ENCODE measurements at regions not wholly inside any gene's neighbourhood (a gene's known extent, or its start where the extent isn't known, plus 50 kb on each side); places are given as distances from the start of the nearest gene placed in this dataset.

GRCh38 chr13:85685436-85685835 lies 113.8 kb downstream of the SLITRK6 start:
- H3K36me3 ChIP-seq (replicated peaks in 1 of 2; ENCODE audit: control extremely low read depth in 1 of 2, control insufficient read depth in 1 of 2, extremely low read depth in 1 of 2, insufficient read depth in 2 of 2, low read length in 1 of 2) = no peaks in the 10 kb centered on the region
- ChIA-PET CTCF (no interaction called here), POLR2A (no interaction called here)
- no peak overlapping the region for H3K27ac Mint-ChIP-seq
- TF ChIP-seq CTCF (IDR thresholded peaks at IDR 0.05) (no peak), EZH2 (IDR thresholded peaks at IDR 0.05; ENCODE audit: borderline replicate concordance, insufficient read depth, low read depth, low read length, poor library complexity, severe bottlenecking) (no peak)
- H3K9me3 Mint-ChIP-seq (ENCODE audit: insufficient read depth) = no peaks in the 10 kb centered on the region
- H3K9ac ChIP-seq (ENCODE audit: low read length) = no peak overlapping the region
- H3K27me3 ChIP-seq (replicated peaks in 1 of 4; ENCODE audit: control extremely low read depth in 1 of 4, control insufficient read depth in 3 of 4, insufficient read depth in 4 of 4, low read length in 3 of 4) = no peaks in the 10 kb centered on the region
- no peak overlapping the region for H3K4me3 Mint-ChIP-seq
- no peaks in the 10 kb centered on the region for H3K4me1 ChIP-seq (ENCODE audit: control insufficient read depth in 2 of 2, insufficient read depth in 2 of 2, low read length in 2 of 2)
- no peak overlapping the region for H3K4me3 ChIP-seq (ENCODE audit: control extremely low read depth in 1 of 5, extremely low read depth in 1 of 5, insufficient read depth in 1 of 5, low read depth in 2 of 5, low read length in 4 of 5)
- H3K4me2 ChIP-seq (replicated peaks; ENCODE audit: low read depth, low read length, poor library complexity, severe bottlenecking) = no peak overlapping the region
- DNase-seq = no peak
- no peaks in the 10 kb centered on the region for H3K79me2 ChIP-seq (ENCODE audit: control insufficient read depth, insufficient read depth, low read length)
- no peaks in the 10 kb centered on the region for H4K20me1 ChIP-seq (ENCODE audit: control insufficient read depth, insufficient read depth, low read length, poor library complexity, severe bottlenecking)
- ATAC-seq (ENCODE audit: low read depth) = no peak
- H3K9me3 ChIP-seq (ENCODE audit: control extremely low read depth in 1 of 3, control insufficient read depth in 2 of 3, insufficient read depth in 1 of 3, low read length in 2 of 3) = no peaks in the 10 kb centered on the region
- intact Hi-C loops (cut with micrococcal nuclease) = no loop called here
- H2AFZ ChIP-seq (ENCODE audit: insufficient read depth, low read depth, low read length, poor library complexity, severe bottlenecking) = no peak overlapping the region
- no peaks in the 10 kb centered on the region for H3K4me1 Mint-ChIP-seq
- WGBS (ENCODE audit: insufficient coverage) = no CpG with 5 or more reads among the region's 1 CpG
- H3K27ac ChIP-seq (ENCODE audit: low read length in 2 of 2) = no peak overlapping the region
- H3K27me3 Mint-ChIP-seq = no peaks in the 10 kb centered on the region

- H3K4me1 ChIP-seq (ENCODE audit: control insufficient read depth in 2 of 2, insufficient read depth in 2 of 2, low read length in 2 of 2) = no peaks in the 10 kb centered on the region
- Mint-ChIP-seq H3K4me1 (no peaks in the 10 kb centered on the region), H3K9me3 (ENCODE audit: insufficient read depth) (peaks cover 6% of the 10 kb centered on the region), H3K27me3 (no peaks in the 10 kb centered on the region), H3K27ac (no peak overlapping the region), H3K4me3 (no peak overlapping the region)
- no peak overlapping the region for H3K9ac ChIP-seq (ENCODE audit: low read length)
- POLR2A ChIA-PET = no interaction called here
- CTCF ChIA-PET = no interaction called here
- intact Hi-C loops (cut with micrococcal nuclease) = no loop called here
- no peak overlapping the region for H2AFZ ChIP-seq (ENCODE audit: insufficient read depth, low read depth, low read length, poor library complexity, severe bottlenecking)
- no peaks in the 10 kb centered on the region for H3K79me2 ChIP-seq (ENCODE audit: control insufficient read depth, insufficient read depth, low read length)
- ATAC-seq (ENCODE audit: low read depth) (no peak), DNase-seq (no peak)
- no peak overlapping the region for H3K27ac ChIP-seq (ENCODE audit: low read length in 2 of 2)
- TF ChIP-seq CTCF (IDR thresholded peaks at IDR 0.05) (no peak), EZH2 (IDR thresholded peaks at IDR 0.05; ENCODE audit: borderline replicate concordance, insufficient read depth, low read depth, low read length, poor library complexity, severe bottlenecking) (no peak)
- H4K20me1 ChIP-seq (ENCODE audit: control insufficient read depth, insufficient read depth, low read length, poor library complexity, severe bottlenecking) = no peaks in the 10 kb centered on the region
- H3K36me3 ChIP-seq (replicated peaks in 1 of 2; ENCODE audit: control extremely low read depth in 1 of 2, control insufficient read depth in 1 of 2, extremely low read depth in 1 of 2, insufficient read depth in 2 of 2, low read length in 1 of 2) = no peaks in the 10 kb centered on the region
- WGBS (ENCODE audit: insufficient coverage) = 64% methylated on average over 5 of the region's 8 CpGs
- H3K4me3 ChIP-seq (ENCODE audit: control extremely low read depth in 1 of 5, extremely low read depth in 1 of 5, insufficient read depth in 1 of 5, low read depth in 2 of 5, low read length in 4 of 5) = no peak overlapping the region
- no peaks in the 10 kb centered on the region for H3K9me3 ChIP-seq (ENCODE audit: control extremely low read depth in 1 of 3, control insufficient read depth in 2 of 3, insufficient read depth in 1 of 3, low read length in 2 of 3)
- H3K27me3 ChIP-seq (replicated peaks in 1 of 4; ENCODE audit: control extremely low read depth in 1 of 4, control insufficient read depth in 3 of 4, insufficient read depth in 4 of 4, low read length in 3 of 4) = no peaks in the 10 kb centered on the region
- H3K4me2 ChIP-seq (replicated peaks; ENCODE audit: low read depth, low read length, poor library complexity, severe bottlenecking) = no peak overlapping the region
Measured at GRCh38 chr13:85675151-85675907, 123.9 kb downstream of the SLITRK6 start.

All from B cell (primary cell).